ENCODE measurements at regions not wholly inside any gene's neighbourhood (a gene's known extent, or its start where the extent isn't known, plus 50 kb on each side); places are given as distances from the start of the nearest gene placed in this dataset.

DNA sequence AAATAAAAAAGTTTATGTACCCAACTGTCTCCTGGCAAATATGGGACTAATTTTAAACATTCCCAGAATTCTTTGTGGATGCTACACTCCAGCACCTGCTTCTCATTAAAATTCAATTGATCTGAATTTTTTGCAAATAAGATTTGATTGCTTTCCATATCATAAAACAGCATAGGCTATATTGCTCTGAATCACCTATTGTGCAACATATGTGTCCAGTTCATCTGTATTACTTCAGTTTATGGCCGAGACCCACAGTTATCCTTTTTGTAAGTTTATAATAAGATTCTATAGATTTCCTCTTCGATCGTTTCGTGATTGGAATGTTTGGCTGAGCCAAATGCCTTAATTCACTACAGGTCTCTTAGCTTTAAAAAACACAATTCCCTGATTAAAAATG, 351.1 kb downstream of the TFEC start:
- ChIA-PET POLR2A (no interaction called here), CTCF (interaction anchor here (1.9 kb wide), 1 partner anchor 815 kb away, joined by 10 read pairs; no protein-coding TSS in a partner anchor)
- H3K27ac Mint-ChIP-seq, result no peak overlapping the region
- H3K27me3 Mint-ChIP-seq, result no peaks in the 10 kb centered on the region
- no peaks in the 10 kb centered on the region for H3K4me1 Mint-ChIP-seq
- no peaks in the 10 kb centered on the region for H3K36me3 Mint-ChIP-seq (ENCODE audit: low read depth)
- DNase-seq, result no peak
- H3K4me3 Mint-ChIP-seq, result no peak overlapping the region
- no peaks in the 10 kb centered on the region for H3K9me3 Mint-ChIP-seq

DNA sequence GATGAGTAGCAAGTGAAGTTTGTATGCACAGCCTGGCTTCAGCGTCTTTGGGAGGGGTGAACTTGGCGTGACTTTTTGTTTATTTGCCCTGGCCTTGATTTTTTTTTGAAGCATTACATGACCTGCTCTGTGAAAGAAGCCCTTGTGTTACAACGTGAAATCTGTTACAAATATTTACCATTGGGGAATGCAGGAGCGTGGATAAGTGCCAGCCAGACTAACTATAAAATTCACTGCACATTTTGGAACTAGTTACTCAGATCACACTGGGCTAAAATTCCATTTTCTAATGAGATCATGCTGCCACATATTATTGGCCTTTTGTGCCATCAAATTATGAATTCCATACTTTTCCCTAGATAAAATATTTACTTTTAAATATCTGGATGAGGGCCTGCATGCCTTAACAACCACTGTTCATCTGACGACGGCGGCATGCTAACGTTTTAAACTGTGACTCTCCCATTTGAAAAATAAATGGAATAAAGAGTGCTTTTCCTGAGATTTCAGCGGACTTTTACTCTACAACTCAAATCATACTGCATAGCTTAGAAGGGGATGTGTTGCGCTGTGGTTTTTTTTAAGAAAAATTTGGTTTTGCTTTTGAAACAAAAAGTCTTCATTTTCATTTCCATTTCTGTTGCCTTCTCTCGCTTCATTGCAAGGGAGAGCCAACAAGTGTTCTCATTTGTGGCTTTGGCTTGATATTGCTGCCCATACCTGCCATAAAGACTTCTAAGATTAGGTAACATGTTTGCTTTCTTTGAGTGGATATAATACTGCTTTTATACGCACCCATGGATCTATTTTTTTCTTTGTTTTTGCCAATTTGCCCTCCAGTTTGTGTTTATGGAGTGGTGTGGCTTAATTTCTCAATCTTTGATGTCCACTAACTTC, 352.2 kb downstream of the TFEC start:
- no peak overlapping the region for H3K4me3 Mint-ChIP-seq
- no peaks in the 10 kb centered on the region for H3K4me1 Mint-ChIP-seq
- CTCF ChIA-PET, result interaction anchor here (1.9 kb wide), 1 partner anchor 814 kb away, joined by 10 read pairs; no protein-coding TSS in a partner anchor
- no peak for DNase-seq
- POLR2A ChIA-PET, result no interaction called here
- no peaks in the 10 kb centered on the region for H3K27me3 Mint-ChIP-seq
- no peaks in the 10 kb centered on the region for H3K9me3 Mint-ChIP-seq
- H3K27ac Mint-ChIP-seq, result no peak overlapping the region
- no peaks in the 10 kb centered on the region for H3K36me3 Mint-ChIP-seq (ENCODE audit: low read depth)

DNA sequence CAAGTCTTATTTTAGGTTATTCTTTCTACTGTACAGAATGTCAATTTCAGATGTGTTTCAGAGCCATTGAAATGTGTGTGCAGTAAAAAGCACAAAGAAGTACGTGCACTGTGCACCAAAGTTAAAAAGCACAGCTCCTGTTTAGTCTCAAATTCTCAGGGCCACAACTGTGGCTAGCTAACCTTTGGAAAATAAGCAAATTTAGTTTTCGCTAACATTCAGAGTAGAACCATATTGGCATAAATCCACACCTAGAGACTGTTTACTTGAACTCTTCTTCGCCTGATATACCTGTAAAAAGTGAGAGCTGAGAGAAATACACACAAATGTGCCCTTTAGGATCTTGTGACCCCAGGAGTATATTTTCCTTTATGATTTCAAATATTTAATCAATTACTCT, 353.9 kb downstream of the TFEC start:
- CTCF ChIA-PET, result no interaction called here
- no peaks in the 10 kb centered on the region for H3K27me3 Mint-ChIP-seq

DNA sequence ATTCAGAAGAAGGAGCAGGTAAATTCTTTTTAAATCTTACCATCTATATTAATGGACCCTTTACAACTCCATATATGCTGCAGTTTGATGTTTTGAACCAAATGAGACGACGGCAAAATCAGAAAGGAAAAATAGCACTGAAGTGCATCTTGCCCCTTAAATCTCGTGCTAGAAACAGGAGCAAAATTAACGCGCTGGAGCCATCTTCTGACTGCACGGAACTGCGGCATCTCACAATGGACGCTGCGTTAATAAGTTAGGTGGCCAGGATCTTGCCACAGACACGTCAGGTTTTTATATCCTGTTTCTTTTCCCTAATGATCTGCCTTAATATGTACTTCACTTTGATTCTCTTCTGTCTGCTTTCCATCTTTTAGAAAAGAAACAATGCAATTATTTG, 354.5 kb downstream of the TFEC start:
- H3K9me3 Mint-ChIP-seq, result no peaks in the 10 kb centered on the region
- no peaks in the 10 kb centered on the region for H3K27me3 Mint-ChIP-seq
- H3K4me3 Mint-ChIP-seq, result no peak overlapping the region
- ChIA-PET CTCF (no interaction called here), POLR2A (no interaction called here)
- no peak overlapping the region for H3K27ac Mint-ChIP-seq
- no peaks in the 10 kb centered on the region for H3K36me3 Mint-ChIP-seq (ENCODE audit: low read depth)
- DNase-seq, result no peak
- H3K4me1 Mint-ChIP-seq, result no peaks in the 10 kb centered on the region

More for the DNA sequence above, 353.9 kb downstream of the TFEC start:
- Mint-ChIP-seq H3K4me1 (no peaks in the 10 kb centered on the region), H3K9me3 (no peaks in the 10 kb centered on the region), H3K27ac (no peak overlapping the region), H3K36me3 (ENCODE audit: low read depth) (no peaks in the 10 kb centered on the region), H3K4me3 (no peak overlapping the region)
- POLR2A ChIA-PET, result no interaction called here
- DNase-seq, result no peak

DNA sequence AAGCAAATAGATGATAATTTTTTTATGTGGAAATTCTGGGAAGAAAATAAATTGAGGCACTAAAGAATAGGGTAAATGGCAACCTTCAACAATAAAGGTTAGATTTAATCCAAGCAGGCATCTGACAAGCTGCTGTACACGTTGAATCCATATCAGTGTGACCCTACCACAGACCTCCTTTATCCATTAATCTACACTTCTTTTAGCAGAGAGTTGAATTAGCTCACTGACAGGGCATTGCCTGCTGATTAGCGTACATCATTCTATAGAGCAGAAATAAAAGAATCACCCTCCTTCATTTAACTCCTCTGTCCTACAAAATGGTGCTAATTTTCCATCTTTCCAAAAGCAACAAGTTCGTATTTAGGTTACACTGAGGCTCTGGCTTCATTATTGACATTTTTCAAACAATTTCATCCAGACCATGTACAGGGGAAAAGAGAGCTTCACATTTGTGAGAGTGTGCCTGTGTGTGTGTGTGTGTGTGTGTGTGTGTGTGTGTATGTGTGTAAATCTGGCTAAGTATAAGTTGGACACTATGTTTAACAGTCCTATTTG, 356.0 kb downstream of the TFEC start:
- Mint-ChIP-seq H3K9me3 (no peaks in the 10 kb centered on the region), H3K4me1 (no peaks in the 10 kb centered on the region), H3K27me3 (no peaks in the 10 kb centered on the region), H3K27ac (no peak overlapping the region), H3K36me3 (ENCODE audit: low read depth) (no peaks in the 10 kb centered on the region), H3K4me3 (no peak overlapping the region)
- POLR2A ChIA-PET, result no interaction called here
- DNase-seq, result no peak
- CTCF ChIA-PET, result no interaction called here

DNA sequence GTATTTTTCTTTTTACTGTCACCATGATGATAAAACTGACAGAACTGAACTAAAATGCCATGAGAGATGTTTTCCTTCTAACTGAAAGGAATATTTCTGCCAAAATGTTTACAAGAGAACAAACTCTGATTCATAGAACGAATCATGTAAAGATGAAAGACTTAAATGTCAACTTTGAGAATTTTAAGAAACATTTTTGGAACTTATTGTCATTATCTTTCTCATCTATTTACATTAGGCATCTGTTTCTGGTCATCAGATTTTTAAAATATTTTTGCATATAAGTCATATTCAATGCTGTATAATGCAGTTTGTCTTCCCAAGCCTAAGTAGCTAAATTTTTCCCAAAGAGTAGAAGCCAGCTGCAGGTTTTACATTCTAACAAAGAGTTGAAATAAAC, 358.5 kb downstream of the TFEC start:
- no peaks in the 10 kb centered on the region for H3K4me1 Mint-ChIP-seq
- peaks cover 3% of the 10 kb centered on the region for H3K27me3 Mint-ChIP-seq
- POLR2A ChIA-PET, result no interaction called here
- DNase-seq, result no peak
- CTCF ChIA-PET, result no interaction called here
- no peaks in the 10 kb centered on the region for H3K36me3 Mint-ChIP-seq (ENCODE audit: low read depth)
- no peak overlapping the region for H3K4me3 Mint-ChIP-seq
- no peak overlapping the region for H3K27ac Mint-ChIP-seq
- H3K9me3 Mint-ChIP-seq, result no peaks in the 10 kb centered on the region

DNA sequence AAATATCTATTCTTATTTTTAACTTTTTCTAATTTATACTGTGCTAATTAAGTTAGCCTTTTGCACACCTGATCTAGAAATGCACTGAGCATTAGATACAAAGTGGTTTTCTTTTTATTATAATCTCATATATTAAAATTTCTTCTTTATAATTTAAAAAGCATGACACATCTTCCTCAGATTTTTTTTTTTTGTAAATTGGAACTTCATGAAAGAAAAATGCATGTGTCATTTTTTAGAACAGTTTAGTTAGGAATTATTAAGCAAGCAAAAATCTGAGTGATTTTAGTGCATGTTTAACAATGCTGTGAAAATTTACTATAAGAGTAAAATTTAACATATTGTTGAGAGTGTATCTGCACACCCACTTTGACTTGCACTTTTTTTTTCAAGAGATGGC, 367.9 kb downstream of the TFEC start:
- no peaks in the 10 kb centered on the region for H3K27me3 Mint-ChIP-seq
- POLR2A ChIA-PET, result no interaction called here
- CTCF ChIA-PET, result interaction anchor here (0.7 kb wide), 1 partner anchor 11 kb away, joined by 3 read pairs; no protein-coding TSS in a partner anchor
- H3K27ac Mint-ChIP-seq, result no peak overlapping the region
- no peaks in the 10 kb centered on the region for H3K4me1 Mint-ChIP-seq
- H3K36me3 Mint-ChIP-seq (ENCODE audit: low read depth), result no peaks in the 10 kb centered on the region
- H3K4me3 Mint-ChIP-seq, result no peak overlapping the region
- H3K9me3 Mint-ChIP-seq, result no peaks in the 10 kb centered on the region
- no peak for DNase-seq

DNA sequence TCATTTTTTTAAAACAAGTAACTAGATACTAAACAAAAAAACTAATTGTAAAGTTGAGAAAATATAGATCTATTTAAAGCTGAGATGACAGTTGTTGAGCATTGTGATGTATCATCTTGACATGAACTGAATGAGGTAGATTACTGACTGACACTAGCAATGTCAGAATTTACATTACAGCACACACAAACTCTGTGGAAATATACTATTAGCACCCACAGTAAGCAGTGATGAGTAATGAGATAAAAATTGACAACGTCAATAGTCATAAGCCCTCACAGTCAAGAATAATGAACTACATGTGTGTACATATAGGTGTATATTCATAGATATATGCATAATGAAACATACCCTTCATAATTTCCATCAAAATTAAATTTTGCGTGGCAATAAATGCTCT, 368.4 kb downstream of the TFEC start:
- H3K27ac Mint-ChIP-seq, result no peak overlapping the region
- H3K4me1 Mint-ChIP-seq, result no peaks in the 10 kb centered on the region
- DNase-seq, result no peak
- H3K27me3 Mint-ChIP-seq, result no peaks in the 10 kb centered on the region
- H3K36me3 Mint-ChIP-seq (ENCODE audit: low read depth), result no peaks in the 10 kb centered on the region
- POLR2A ChIA-PET, result no interaction called here
- no peaks in the 10 kb centered on the region for H3K9me3 Mint-ChIP-seq
- CTCF ChIA-PET, result no interaction called here
- no peak overlapping the region for H3K4me3 Mint-ChIP-seq

DNA sequence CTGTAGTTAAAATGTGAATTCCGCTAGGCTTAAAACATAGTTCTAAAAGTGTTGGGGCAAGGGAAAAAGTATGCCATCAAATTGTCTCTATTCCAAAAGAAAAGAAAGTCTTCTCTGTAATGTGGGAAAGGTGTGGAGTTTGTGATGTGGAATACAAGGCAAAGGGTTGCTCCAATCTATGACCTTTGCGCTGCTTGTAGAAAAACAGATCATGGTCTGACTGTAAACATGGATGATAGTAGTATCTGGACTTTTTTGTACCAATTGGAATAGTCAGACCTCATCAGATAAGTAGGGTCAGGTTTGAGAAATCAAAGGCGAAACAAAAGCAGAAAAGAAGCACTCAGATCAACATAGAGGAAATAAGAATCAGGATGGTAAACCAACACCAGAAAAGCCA, 372.3 kb downstream of the TFEC start:
- no peak for DNase-seq
- CTCF ChIA-PET, result no interaction called here
- no peaks in the 10 kb centered on the region for H3K9me3 Mint-ChIP-seq
- no peaks in the 10 kb centered on the region for H3K4me1 Mint-ChIP-seq
- H3K27me3 Mint-ChIP-seq, result no peaks in the 10 kb centered on the region
- H3K27ac Mint-ChIP-seq, result no peak overlapping the region
- POLR2A ChIA-PET, result no interaction called here
- no peaks in the 10 kb centered on the region for H3K36me3 Mint-ChIP-seq (ENCODE audit: low read depth)
- H3K4me3 Mint-ChIP-seq, result no peak overlapping the region

DNA sequence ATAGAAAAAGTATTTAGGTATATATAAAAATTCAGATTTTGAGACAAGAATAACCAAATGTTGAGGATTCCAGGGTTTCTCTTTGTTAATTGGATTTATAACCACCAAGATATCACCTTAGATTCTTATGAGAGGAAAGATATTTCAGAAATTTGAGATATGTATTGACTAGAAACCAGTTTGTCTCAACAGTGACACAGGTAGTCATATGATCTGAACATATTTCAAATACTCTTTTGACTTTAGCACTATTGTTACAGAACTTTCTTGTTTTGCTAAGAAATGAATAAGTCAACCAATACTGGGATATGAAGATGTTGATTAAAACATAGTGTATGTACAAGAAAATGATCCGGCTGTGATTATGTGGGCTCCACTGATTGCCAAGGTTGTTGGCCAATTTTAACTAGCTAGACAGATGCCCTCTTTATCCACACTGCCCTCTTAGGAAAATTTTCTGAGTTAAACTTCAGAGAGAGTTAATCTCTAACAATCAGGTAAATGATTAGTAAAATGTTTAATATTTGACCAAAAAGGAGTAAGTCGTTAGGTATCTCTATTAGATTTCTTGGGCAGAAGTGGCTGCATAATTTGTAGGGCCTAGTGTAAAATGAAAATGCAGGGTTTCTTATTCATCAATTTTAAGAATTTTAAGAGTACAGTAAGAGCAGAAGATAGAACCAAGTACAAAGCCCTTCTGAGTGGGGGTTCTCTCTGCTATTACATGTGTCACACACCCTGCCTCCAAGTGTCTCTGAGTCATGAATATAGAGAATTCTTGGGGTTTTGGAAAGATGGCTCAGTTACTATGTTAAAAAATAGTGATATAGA, 376.0 kb downstream of the TFEC start:
- ChIA-PET POLR2A (no interaction called here), CTCF (no interaction called here)
- no peak overlapping the region for H3K4me3 Mint-ChIP-seq
- no peaks in the 10 kb centered on the region for H3K27me3 Mint-ChIP-seq
- no peaks in the 10 kb centered on the region for H3K4me1 Mint-ChIP-seq
- no peak overlapping the region for H3K27ac Mint-ChIP-seq
- no peaks in the 10 kb centered on the region for H3K36me3 Mint-ChIP-seq (ENCODE audit: low read depth)
- no peak for DNase-seq
- H3K9me3 Mint-ChIP-seq, result no peaks in the 10 kb centered on the region

DNA sequence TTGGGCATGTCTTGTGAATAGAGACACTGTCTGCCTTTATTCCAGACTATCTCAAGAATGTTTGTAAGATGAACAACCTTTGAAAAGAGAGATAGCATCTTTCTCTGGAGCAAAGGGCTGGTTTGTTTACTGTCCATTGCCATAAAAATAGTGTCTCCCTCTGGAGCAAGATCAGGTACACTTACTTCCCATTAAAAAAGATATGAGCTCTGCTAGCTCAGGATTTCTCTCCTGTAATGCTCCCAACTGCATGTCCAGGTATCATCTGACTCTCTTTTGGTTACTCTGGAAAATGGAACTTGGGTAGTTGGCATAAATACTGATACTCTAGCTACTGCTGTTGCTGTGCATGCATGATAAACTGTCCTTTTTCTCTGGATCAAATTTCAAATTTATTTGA, 381.1 kb downstream of the TFEC start:
- Mint-ChIP-seq H3K27ac (no peak overlapping the region), H3K27me3 (no peaks in the 10 kb centered on the region), H3K9me3 (no peaks in the 10 kb centered on the region), H3K36me3 (ENCODE audit: low read depth) (no peaks in the 10 kb centered on the region), H3K4me1 (no peaks in the 10 kb centered on the region), H3K4me3 (no peak overlapping the region)
- ChIA-PET POLR2A (no interaction called here), CTCF (no interaction called here)
- DNase-seq, result no peak

DNA sequence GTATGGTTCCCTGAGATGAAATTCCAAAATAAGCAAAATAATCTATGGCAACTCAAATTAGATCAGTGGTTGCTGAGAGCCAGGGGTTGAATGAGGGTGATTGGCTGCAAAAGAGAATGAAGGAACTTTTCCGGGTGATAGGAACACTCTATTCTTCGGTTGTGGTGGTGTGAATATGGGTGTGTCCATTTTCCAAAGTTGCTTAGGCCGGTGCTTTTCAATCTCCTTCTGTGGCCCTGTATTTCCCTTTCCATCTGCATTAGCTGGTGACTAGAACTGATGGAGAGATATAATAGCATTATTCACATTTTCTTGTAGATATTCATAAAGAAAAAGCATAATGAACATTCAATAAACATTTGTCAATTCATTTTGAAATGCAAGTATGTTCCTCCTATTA, 382.9 kb downstream of the TFEC start:
- Mint-ChIP-seq H3K4me1 (no peaks in the 10 kb centered on the region), H3K4me3 (no peak overlapping the region), H3K27me3 (no peaks in the 10 kb centered on the region), H3K27ac (no peak overlapping the region), H3K36me3 (ENCODE audit: low read depth) (no peaks in the 10 kb centered on the region), H3K9me3 (no peaks in the 10 kb centered on the region)
- no peak for DNase-seq
- CTCF ChIA-PET, result no interaction called here
- POLR2A ChIA-PET, result no interaction called here

DNA sequence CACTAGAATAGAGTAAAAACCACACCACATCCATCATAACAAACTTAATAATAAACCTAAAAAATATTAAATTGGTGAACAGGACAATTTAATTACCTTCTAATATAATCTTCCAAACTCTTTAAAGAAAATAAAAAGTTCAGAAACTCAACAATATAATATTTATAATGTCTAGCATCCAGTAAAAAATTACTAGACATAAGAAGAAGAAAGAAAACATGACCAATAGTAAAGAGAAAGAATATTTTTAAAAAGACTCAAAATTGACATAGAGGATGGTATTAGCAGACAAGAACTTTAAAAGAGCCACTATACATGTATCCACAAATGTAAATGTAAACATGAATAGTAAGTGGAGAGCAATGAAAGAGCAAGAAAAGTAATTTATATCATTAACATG, 388.4 kb downstream of the TFEC start:
- no peak overlapping the region for H3K27ac Mint-ChIP-seq
- ChIA-PET CTCF (no interaction called here), POLR2A (no interaction called here)
- H3K9me3 Mint-ChIP-seq, result no peaks in the 10 kb centered on the region
- DNase-seq, result no peak
- H3K4me3 Mint-ChIP-seq, result no peak overlapping the region
- H3K27me3 Mint-ChIP-seq, result no peaks in the 10 kb centered on the region
- H3K4me1 Mint-ChIP-seq, result no peaks in the 10 kb centered on the region
- no peaks in the 10 kb centered on the region for H3K36me3 Mint-ChIP-seq (ENCODE audit: low read depth)
